ENCODE measurements at regions not wholly inside any gene's neighbourhood (a gene's known extent, or its start where the extent isn't known, plus 50 kb on each side); places are given as distances from the start of the nearest gene placed in this dataset.

- Histone ChIP-seq H3K9me3 (ENCODE audit: control insufficient read depth, insufficient read depth, low read length) (no peaks in the 10 kb centered on the region), H3K36me3 (ENCODE audit: control insufficient read depth, insufficient read depth, low read length) (no peaks in the 10 kb centered on the region), H3K27ac (ENCODE audit: low read length) (no peak overlapping the region), H3K4me1 (ENCODE audit: control insufficient read depth, insufficient read depth, low read length) (no peaks in the 10 kb centered on the region), H3K27me3 (ENCODE audit: control insufficient read depth, insufficient read depth, low read length) (no peaks in the 10 kb centered on the region), H3K4me3 (ENCODE audit: low read length) (no peak overlapping the region)
- intact Hi-C loops (cut with micrococcal nuclease), result no loop called here
- H3K36me3 Mint-ChIP-seq, result no peaks in the 10 kb centered on the region
- 81% methylated on average over 2 of the region's 2 CpGs for WGBS (ENCODE audit: insufficient coverage)
- no peaks in the 10 kb centered on the region for H3K4me1 Mint-ChIP-seq
- ATAC-seq (no peak), DNase-seq (no peak)
- H3K4me3 Mint-ChIP-seq, result no peak overlapping the region
- H3K27me3 Mint-ChIP-seq (ENCODE audit: low read depth in 2 of 2), result no peaks in the 10 kb centered on the region
- no peak for TF ChIP-seq CTCF (IDR thresholded peaks at IDR 0.05)
- H3K27ac Mint-ChIP-seq, result no peak overlapping the region
- H3K9me3 Mint-ChIP-seq, result peaks cover 10 to 11% of the 10 kb centered on the region in 2 donors
Observed at GRCh38 chr12:86744547-86745212, 488.5 kb upstream of the MGAT4C start.

- no peak overlapping the region for H3K4me3 Mint-ChIP-seq
Observed at GRCh38 chr12:86743875-86744536, 487.8 kb upstream of the MGAT4C start.

GRCh38 chr12:86741531-86741930, 485.3 kb upstream of the MGAT4C start:
- Mint-ChIP-seq H3K36me3 (no peaks in the 10 kb centered on the region), H3K4me1 (no peaks in the 10 kb centered on the region), H3K27me3 (ENCODE audit: low read depth in 2 of 2) (no peaks in the 10 kb centered on the region), H3K9me3 (peaks cover 7 to 9% of the 10 kb centered on the region in 2 donors), H3K4me3 (no peak overlapping the region), H3K27ac (no peak overlapping the region)
- Histone ChIP-seq H3K27ac (ENCODE audit: low read length) (no peak overlapping the region), H3K9me3 (ENCODE audit: control insufficient read depth, insufficient read depth, low read length) (no peaks in the 10 kb centered on the region), H3K27me3 (ENCODE audit: control insufficient read depth, insufficient read depth, low read length) (no peaks in the 10 kb centered on the region), H3K4me3 (ENCODE audit: low read length) (no peak overlapping the region), H3K4me1 (ENCODE audit: control insufficient read depth, insufficient read depth, low read length) (no peaks in the 10 kb centered on the region), H3K36me3 (ENCODE audit: control insufficient read depth, insufficient read depth, low read length) (no peaks in the 10 kb centered on the region)
- intact Hi-C loops (cut with micrococcal nuclease), result no loop called here
- ATAC-seq (no peak), DNase-seq (no peak)
- no peak for TF ChIP-seq CTCF (IDR thresholded peaks at IDR 0.05)
- WGBS (ENCODE audit: insufficient coverage), result 91% methylated on average over 1 of the region's 1 CpG

More at GRCh38 chr12:86743875-86744536, 487.8 kb upstream of the MGAT4C start:
- no peaks in the 10 kb centered on the region for H3K9me3 ChIP-seq (ENCODE audit: control insufficient read depth, insufficient read depth, low read length)
- no peak overlapping the region for H3K27ac Mint-ChIP-seq
- no peak overlapping the region for H3K27ac ChIP-seq (ENCODE audit: low read length)
- TF ChIP-seq CTCF (IDR thresholded peaks at IDR 0.05), result no peak
- H3K27me3 Mint-ChIP-seq (ENCODE audit: low read depth in 2 of 2), result no peaks in the 10 kb centered on the region
- H3K27me3 ChIP-seq (ENCODE audit: control insufficient read depth, insufficient read depth, low read length), result no peaks in the 10 kb centered on the region
- H3K4me1 ChIP-seq (ENCODE audit: control insufficient read depth, insufficient read depth, low read length), result no peaks in the 10 kb centered on the region
- no peaks in the 10 kb centered on the region for H3K36me3 ChIP-seq (ENCODE audit: control insufficient read depth, insufficient read depth, low read length)
- no peak for DNase-seq
- no peaks in the 10 kb centered on the region for H3K4me1 Mint-ChIP-seq
- H3K9me3 Mint-ChIP-seq, result peaks cover 10 to 11% of the 10 kb centered on the region in 2 donors
- intact Hi-C loops (cut with micrococcal nuclease), result no loop called here
- no peak for ATAC-seq
- H3K36me3 Mint-ChIP-seq, result no peaks in the 10 kb centered on the region
- 77% methylated on average over 4 of the region's 5 CpGs for WGBS (ENCODE audit: insufficient coverage)
- no peak overlapping the region for H3K4me3 ChIP-seq (ENCODE audit: low read length)

- no peaks in the 10 kb centered on the region for H3K36me3 Mint-ChIP-seq
- ATAC-seq (no peak), DNase-seq (no peak)
- intact Hi-C loops (cut with micrococcal nuclease), result no loop called here
- no peaks in the 10 kb centered on the region for H3K27me3 Mint-ChIP-seq (ENCODE audit: low read depth in 2 of 2)
- Histone ChIP-seq H3K4me3 (ENCODE audit: low read length) (no peak overlapping the region), H3K4me1 (ENCODE audit: control insufficient read depth, insufficient read depth, low read length) (no peaks in the 10 kb centered on the region), H3K27ac (ENCODE audit: low read length) (no peak overlapping the region), H3K27me3 (ENCODE audit: control insufficient read depth, insufficient read depth, low read length) (no peaks in the 10 kb centered on the region), H3K9me3 (ENCODE audit: control insufficient read depth, insufficient read depth, low read length) (no peaks in the 10 kb centered on the region), H3K36me3 (ENCODE audit: control insufficient read depth, insufficient read depth, low read length) (no peaks in the 10 kb centered on the region)
- peaks cover 2 to 5% of the 10 kb centered on the region in 2 donors for H3K9me3 Mint-ChIP-seq
- no peak for TF ChIP-seq CTCF (IDR thresholded peaks at IDR 0.05)
- no peak overlapping the region for H3K27ac Mint-ChIP-seq
- H3K4me3 Mint-ChIP-seq, result no peak overlapping the region
- no peaks in the 10 kb centered on the region for H3K4me1 Mint-ChIP-seq
Observed at GRCh38 chr12:86735851-86736250, 479.7 kb upstream of the MGAT4C start.
